ENCODE measurements at regions not wholly inside any gene's neighbourhood (a gene's known extent, or its start where the extent isn't known, plus 50 kb on each side); places are given as distances from the start of the nearest gene placed in this dataset.

GRCh38 chr3:5462086-5462485 is 274.6 kb downstream of the EDEM1 start:
- Mint-ChIP-seq H3K36me3 (no peaks in the 10 kb centered on the region), H3K27ac (no peak overlapping the region), H3K4me3 (no peak overlapping the region), H3K9me3 (no peaks in the 10 kb centered on the region), H3K4me1 (ENCODE audit: low read depth in 2 of 2) (no peaks in the 10 kb centered on the region), H3K27me3 (peaks cover 0 to 4% of the 10 kb centered on the region in 2 donors)
- ATAC-seq (no peak), DNase-seq (ENCODE audit: low spot score) (no peak)

GRCh38 chr3:5463991-5464390 is 276.5 kb downstream of the EDEM1 start:
- ATAC-seq, result no peak
- H3K27ac Mint-ChIP-seq, result no peak overlapping the region
- DNase-seq (ENCODE audit: low spot score), result no peak
- no peaks in the 10 kb centered on the region for H3K36me3 Mint-ChIP-seq
- H3K4me3 Mint-ChIP-seq, result no peak overlapping the region
- no peaks in the 10 kb centered on the region for H3K9me3 Mint-ChIP-seq
- no peaks in the 10 kb centered on the region for H3K4me1 Mint-ChIP-seq (ENCODE audit: low read depth in 2 of 2)
- H3K27me3 Mint-ChIP-seq, result peaks cover 0 to 4% of the 10 kb centered on the region in 2 donors

GRCh38 chr3:5464649-5465048 is 277.1 kb downstream of the EDEM1 start:
- Mint-ChIP-seq H3K4me3 (no peak overlapping the region), H3K4me1 (ENCODE audit: low read depth in 2 of 2) (no peaks in the 10 kb centered on the region), H3K27ac (no peak overlapping the region), H3K36me3 (no peaks in the 10 kb centered on the region), H3K27me3 (peaks cover 0 to 4% of the 10 kb centered on the region in 2 donors), H3K9me3 (no peaks in the 10 kb centered on the region)
- ATAC-seq (no peak), DNase-seq (ENCODE audit: low spot score) (no peak)

- Mint-ChIP-seq H3K36me3 (no peaks in the 10 kb centered on the region), H3K27ac (no peak overlapping the region), H3K4me3 (no peak overlapping the region), H3K27me3 (peaks cover 0 to 4% of the 10 kb centered on the region in 2 donors), H3K9me3 (no peaks in the 10 kb centered on the region), H3K4me1 (ENCODE audit: low read depth in 2 of 2) (no peaks in the 10 kb centered on the region)
- DNase-seq (ENCODE audit: low spot score) (no peak), ATAC-seq (no peak)
These were observed 277.7 kb downstream of the EDEM1 start for GRCh38 chr3:5465183-5465582.

- H3K36me3 Mint-ChIP-seq, result no peaks in the 10 kb centered on the region
- no peak overlapping the region for H3K27ac Mint-ChIP-seq
- no peak overlapping the region for H3K4me3 Mint-ChIP-seq
- H3K4me1 Mint-ChIP-seq (ENCODE audit: low read depth in 2 of 2), result no peaks in the 10 kb centered on the region
- ATAC-seq (no peak), DNase-seq (ENCODE audit: low spot score) (no peak)
- no peaks in the 10 kb centered on the region for H3K9me3 Mint-ChIP-seq
- H3K27me3 Mint-ChIP-seq, result peaks cover 0 to 4% of the 10 kb centered on the region in 2 donors
These were observed 278.6 kb downstream of the EDEM1 start for GRCh38 chr3:5466065-5466464.

GRCh38 chr3:5466717-5467116 is 279.2 kb downstream of the EDEM1 start:
- H3K27me3 Mint-ChIP-seq, result peaks cover 0 to 4% of the 10 kb centered on the region in 2 donors
- H3K27ac Mint-ChIP-seq, result no peak overlapping the region
- no peaks in the 10 kb centered on the region for H3K9me3 Mint-ChIP-seq
- DNase-seq (ENCODE audit: low spot score), result no peak
- no peak overlapping the region for H3K4me3 Mint-ChIP-seq
- no peak for ATAC-seq
- H3K36me3 Mint-ChIP-seq, result no peaks in the 10 kb centered on the region
- no peaks in the 10 kb centered on the region for H3K4me1 Mint-ChIP-seq (ENCODE audit: low read depth in 2 of 2)

- Mint-ChIP-seq H3K27me3 (no peaks in the 10 kb centered on the region), H3K9me3 (peaks cover 3% of the 10 kb centered on the region), H3K36me3 (no peaks in the 10 kb centered on the region), H3K4me3 (no peak overlapping the region), H3K27ac (no peak overlapping the region), H3K4me1 (ENCODE audit: low read depth in 2 of 2) (no peaks in the 10 kb centered on the region)
- ATAC-seq (no peak), DNase-seq (ENCODE audit: low spot score) (no peak)
These were observed 286.0 kb downstream of the EDEM1 start for GRCh38 chr3:5473471-5473870.

- Mint-ChIP-seq H3K4me1 (ENCODE audit: low read depth in 2 of 2) (no peaks in the 10 kb centered on the region), H3K9me3 (peaks cover 3% of the 10 kb centered on the region), H3K27me3 (no peaks in the 10 kb centered on the region), H3K36me3 (no peaks in the 10 kb centered on the region), H3K4me3 (no peak overlapping the region), H3K27ac (no peak overlapping the region)
- no peak for ATAC-seq
- no peak for DNase-seq (ENCODE audit: low spot score)
These were observed 288.9 kb downstream of the EDEM1 start for GRCh38 chr3:5476403-5476802.

GRCh38 chr3:5479229-5479799 is 291.8 kb downstream of the EDEM1 start:
- Mint-ChIP-seq H3K36me3 (no peaks in the 10 kb centered on the region), H3K27ac (no peak overlapping the region), H3K4me3 (no peak overlapping the region), H3K4me1 (ENCODE audit: low read depth in 2 of 2) (no peaks in the 10 kb centered on the region), H3K9me3 (peaks cover 2% of the 10 kb centered on the region), H3K27me3 (no peaks in the 10 kb centered on the region)
- DNase-seq (ENCODE audit: low spot score), result no peak
- ATAC-seq, result no peak

- no peaks in the 10 kb centered on the region for H3K36me3 Mint-ChIP-seq
- no peaks in the 10 kb centered on the region for H3K27me3 Mint-ChIP-seq
- H3K4me1 Mint-ChIP-seq (ENCODE audit: low read depth in 2 of 2), result no peaks in the 10 kb centered on the region
These were observed 292.7 kb downstream of the EDEM1 start for GRCh38 chr3:5480190-5480589.

GRCh38 chr3:5485427-5485826 is 297.9 kb downstream of the EDEM1 start:
- Mint-ChIP-seq H3K36me3 (no peaks in the 10 kb centered on the region), H3K4me3 (no peak overlapping the region), H3K27ac (no peak overlapping the region), H3K4me1 (ENCODE audit: low read depth in 2 of 2) (no peaks in the 10 kb centered on the region), H3K9me3 (no peaks in the 10 kb centered on the region), H3K27me3 (no peaks in the 10 kb centered on the region)
- ATAC-seq (no peak), DNase-seq (ENCODE audit: low spot score) (no peak)

More at GRCh38 chr3:5480190-5480589, 292.7 kb downstream of the EDEM1 start:
- Mint-ChIP-seq H3K27ac (no peak overlapping the region), H3K4me3 (no peak overlapping the region), H3K9me3 (no peaks in the 10 kb centered on the region)
- DNase-seq (ENCODE audit: low spot score) (no peak), ATAC-seq (no peak)

- no peak for ATAC-seq
- no peak overlapping the region for H3K27ac Mint-ChIP-seq
- no peaks in the 10 kb centered on the region for H3K9me3 Mint-ChIP-seq
- no peak overlapping the region for H3K4me3 Mint-ChIP-seq
- H3K36me3 Mint-ChIP-seq, result no peaks in the 10 kb centered on the region
- no peak for DNase-seq (ENCODE audit: low spot score)
- H3K4me1 Mint-ChIP-seq (ENCODE audit: low read depth in 2 of 2), result no peaks in the 10 kb centered on the region
- no peaks in the 10 kb centered on the region for H3K27me3 Mint-ChIP-seq
These were observed 301.3 kb downstream of the EDEM1 start for GRCh38 chr3:5488771-5489170.

GRCh38 chr3:5489536-5489935 is 302.0 kb downstream of the EDEM1 start:
- Mint-ChIP-seq H3K36me3 (no peaks in the 10 kb centered on the region), H3K9me3 (no peaks in the 10 kb centered on the region), H3K4me3 (no peak overlapping the region), H3K27me3 (no peaks in the 10 kb centered on the region), H3K27ac (no peak overlapping the region), H3K4me1 (ENCODE audit: low read depth in 2 of 2) (no peaks in the 10 kb centered on the region)
- DNase-seq (ENCODE audit: low spot score) (no peak), ATAC-seq (no peak)

- Mint-ChIP-seq H3K4me1 (ENCODE audit: low read depth in 2 of 2) (no peaks in the 10 kb centered on the region), H3K27ac (no peak overlapping the region), H3K27me3 (no peaks in the 10 kb centered on the region), H3K36me3 (no peaks in the 10 kb centered on the region), H3K9me3 (peaks cover 3% of the 10 kb centered on the region), H3K4me3 (no peak overlapping the region)
- DNase-seq (ENCODE audit: low spot score) (no peak), ATAC-seq (no peak)
These were observed 307.5 kb downstream of the EDEM1 start for GRCh38 chr3:5494905-5495519.

- ATAC-seq, result no peak
- H3K9me3 Mint-ChIP-seq, result peaks cover 3% of the 10 kb centered on the region
- no peaks in the 10 kb centered on the region for H3K4me1 Mint-ChIP-seq (ENCODE audit: low read depth in 2 of 2)
- no peaks in the 10 kb centered on the region for H3K36me3 Mint-ChIP-seq
- no peaks in the 10 kb centered on the region for H3K27me3 Mint-ChIP-seq
- no peak overlapping the region for H3K27ac Mint-ChIP-seq
- no peak for DNase-seq (ENCODE audit: low spot score)
- no peak overlapping the region for H3K4me3 Mint-ChIP-seq
These were observed 310.0 kb downstream of the EDEM1 start for GRCh38 chr3:5497497-5497896.

Measured in natural killer cell treated with Interleukin-12 subunit alpha and Interleukin-12 subunit beta and Interleukin-15 and Interleukin-18, amount 100 ng/mL, for 72 hours (primary cell).